ENCODE measurements at regions not wholly inside any gene's neighbourhood (a gene's known extent, or its start where the extent isn't known, plus 50 kb on each side); places are given as distances from the start of the nearest gene placed in this dataset.

GRCh38 chr1:229196404-229197264 lies 74.3 kb upstream of the RAB4A start:
- no peak for DNase-seq

GRCh38 chr1:229197265-229197585 lies 73.7 kb upstream of the RAB4A start:
- no peak for DNase-seq

GRCh38 chr1:229199261-229200243 lies 71.4 kb upstream of the RAB4A start:
- DNase-seq: no peak

- DNase-seq: no peak
Observed at GRCh38 chr1:229203030-229203751, 67.7 kb upstream of the RAB4A start.

GRCh38 chr1:229203991-229204632 lies 66.8 kb upstream of the RAB4A start:
- DNase-seq: no peak

GRCh38 chr1:229204921-229205777 lies 65.8 kb upstream of the RAB4A start:
- DNase-seq: no peak

- DNase-seq: no peak
Observed at GRCh38 chr1:229205854-229206253, 65.1 kb upstream of the RAB4A start.

- DNase-seq: no peak
Observed at GRCh38 chr1:229207916-229208315, 63.0 kb upstream of the RAB4A start.

- no peak for DNase-seq
Observed at GRCh38 chr1:229208481-229208880, 62.4 kb upstream of the RAB4A start.

- DNase-seq: no peak
Observed at GRCh38 chr1:229209386-229209785, 61.5 kb upstream of the RAB4A start.

GRCh38 chr1:229209816-229210215 lies 61.1 kb upstream of the RAB4A start:
- no peak for DNase-seq

GRCh38 chr1:229210844-229211243 lies 60.1 kb upstream of the RAB4A start:
- DNase-seq: no peak

- DNase-seq: no peak
Observed at GRCh38 chr1:229213797-229214196, 57.1 kb upstream of the RAB4A start.

- DNase-seq: no peak
Observed at GRCh38 chr1:229217716-229218115, 53.2 kb upstream of the RAB4A start.

- no peak for DNase-seq
Observed at GRCh38 chr1:229218612-229219025, 52.3 kb upstream of the RAB4A start.

GRCh38 chr1:229220163-229220846 lies 50.6 kb upstream of the RAB4A start:
- no peak for DNase-seq

- DNase-seq: peak; percentile 92 to 93
Observed at GRCh38 chr1:229221106-229222019, 49.5 kb upstream of the RAB4A start.

Data from SHP77 (cell line).